Sciatic nerve (tissue), 2 donors: ENCODE measurements at regions not wholly inside any gene's neighbourhood (a gene's known extent, or its start where the extent isn't known, plus 50 kb on each side); places are given as distances from the start of the nearest gene placed in this dataset.

Source experiments
- ATAC-seq: fragments of 200-7000 bp; cut with Tn5 transposase; one replicate; pipeline ENCODE4 v1.9.1; 2020; ENCODE audit warnings: mild to moderate bottlenecking, moderate library complexity
- DNase-seq: peaks from one replicate; pipeline ENCODE4 v3.0.0-alpha.2; 2020; ENCODE audit warnings: low spot score
- intact Hi-C: fragments of 100-400 bp; cut with DNase I; formaldehyde crosslinking; loops from one replicate; pipeline ENCODE4 v1.14.2; 2022
- donor health status: DM: no; HTN: no; CAD: no.
- donor health status: DM: no; HTN: no; CAD: no.

DNA sequence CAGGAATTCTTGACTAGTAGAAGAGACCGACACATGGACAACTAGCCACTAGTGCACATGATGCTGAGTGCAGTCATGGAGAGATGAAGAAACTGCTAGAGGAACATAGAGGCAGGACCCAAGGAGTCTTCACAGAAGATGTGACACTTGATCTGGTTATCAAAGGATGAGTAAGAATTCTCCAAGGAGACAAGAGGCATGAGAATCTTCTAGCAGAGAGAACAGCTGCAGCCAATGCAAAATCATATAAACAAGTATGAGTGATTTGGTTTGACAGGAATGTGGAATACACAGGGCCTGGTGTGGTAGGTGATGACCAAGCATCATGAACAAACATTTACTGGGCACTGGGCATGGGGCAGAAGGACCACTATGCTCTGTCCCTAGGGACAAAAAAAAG is 140.9 kb upstream of the CTTNBP2NL start:
- intact Hi-C loops, result no loop called here
- no peak for DNase-seq
- ATAC-seq, result no peak

- ATAC-seq, result no peak
These were observed 139.6 kb upstream of the CTTNBP2NL start for GRCh38 chr1:112256411-112256810.

DNA sequence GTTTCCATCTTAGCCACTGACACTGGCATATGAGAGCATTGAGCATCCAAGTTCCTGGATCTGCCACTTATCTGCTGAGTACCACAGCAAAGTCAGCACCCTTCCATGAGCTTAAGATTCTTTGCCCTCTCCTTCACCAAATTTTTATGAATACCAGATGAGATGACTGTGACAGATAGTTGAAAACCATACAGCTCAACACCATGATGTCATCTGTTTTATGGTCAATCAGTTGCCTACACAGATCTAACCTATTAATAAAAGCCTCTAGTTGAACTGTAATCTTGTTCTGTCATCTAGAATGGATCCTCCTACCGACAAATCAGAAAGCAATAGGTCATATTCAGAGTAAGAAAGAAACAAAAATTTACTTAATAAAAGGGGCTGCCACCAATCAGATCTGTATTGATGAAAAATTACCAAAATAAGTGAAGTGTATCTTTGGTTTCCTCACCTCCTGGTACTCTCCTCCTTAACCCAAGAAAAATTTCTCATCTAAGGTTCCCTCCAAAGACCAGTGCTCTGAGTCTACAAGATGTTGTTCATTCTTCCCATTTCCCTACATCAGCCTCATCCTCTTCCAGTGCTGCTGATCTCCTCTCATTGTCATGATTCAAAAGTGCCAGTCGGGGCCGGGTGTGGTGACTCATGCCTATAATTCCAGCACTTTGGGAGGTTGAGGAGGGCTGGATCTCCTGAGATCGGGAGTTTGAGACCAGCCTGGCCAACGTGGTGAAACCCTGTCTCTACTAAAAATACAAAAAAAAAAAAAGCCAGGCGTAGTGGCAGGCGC is 138.8 kb upstream of the CTTNBP2NL start:
- intact Hi-C loops, result no loop called here
- ATAC-seq (no peak), DNase-seq (no peak)

More at GRCh38 chr1:112256411-112256810, 139.6 kb upstream of the CTTNBP2NL start:
- DNase-seq, result no peak
- intact Hi-C loops, result no loop called here

DNA sequence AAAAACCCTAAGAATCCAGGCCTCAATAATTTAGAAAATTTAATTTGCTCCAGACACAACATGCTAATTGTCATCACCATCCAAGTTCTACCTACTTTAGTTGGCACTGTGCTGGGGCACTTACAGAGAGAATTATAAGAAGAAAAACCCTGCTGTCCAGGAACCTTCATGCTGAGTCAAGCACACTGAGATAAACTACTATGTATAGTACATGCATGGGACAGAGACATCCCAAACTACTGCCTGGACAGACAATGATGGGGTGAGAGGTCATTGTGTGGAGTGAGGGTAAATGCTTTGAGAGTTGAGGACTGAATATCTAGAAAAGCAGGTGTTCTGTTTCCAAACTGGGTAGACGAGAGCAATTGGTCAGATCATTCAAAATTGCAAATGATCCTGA is 135.3 kb upstream of the CTTNBP2NL start:
- no peak for DNase-seq
- intact Hi-C loops, result no loop called here
- no peak for ATAC-seq

DNA sequence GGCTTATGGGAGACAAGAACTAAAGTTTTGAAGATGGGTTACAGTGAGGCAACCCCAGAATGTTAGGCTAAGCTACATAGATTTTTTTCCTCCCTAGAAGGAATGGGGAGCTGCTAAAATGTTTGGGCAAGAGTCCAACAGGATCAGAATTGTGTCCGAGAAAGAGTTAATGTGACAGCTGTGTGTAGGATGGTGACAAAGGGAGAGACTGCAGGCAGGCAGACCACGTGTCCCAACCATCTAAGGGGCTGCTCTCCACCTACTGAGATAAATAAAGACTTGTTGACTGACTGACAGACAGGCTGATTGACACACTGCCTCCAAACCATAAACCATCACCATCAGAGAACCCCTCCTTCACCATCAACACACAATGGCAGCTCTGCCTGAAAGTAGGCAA is 133.7 kb upstream of the CTTNBP2NL start:
- DNase-seq, result no peak
- ATAC-seq, result no peak
- intact Hi-C loops, result no loop called here

- ATAC-seq (no peak), DNase-seq (no peak)
- intact Hi-C loops, result no loop called here
These were observed 133.0 kb upstream of the CTTNBP2NL start for GRCh38 chr1:112263042-112263441.

- intact Hi-C loops, result no loop called here
- no peak for ATAC-seq
- DNase-seq, result no peak
These were observed 132.6 kb upstream of the CTTNBP2NL start for GRCh38 chr1:112263453-112263852.

DNA sequence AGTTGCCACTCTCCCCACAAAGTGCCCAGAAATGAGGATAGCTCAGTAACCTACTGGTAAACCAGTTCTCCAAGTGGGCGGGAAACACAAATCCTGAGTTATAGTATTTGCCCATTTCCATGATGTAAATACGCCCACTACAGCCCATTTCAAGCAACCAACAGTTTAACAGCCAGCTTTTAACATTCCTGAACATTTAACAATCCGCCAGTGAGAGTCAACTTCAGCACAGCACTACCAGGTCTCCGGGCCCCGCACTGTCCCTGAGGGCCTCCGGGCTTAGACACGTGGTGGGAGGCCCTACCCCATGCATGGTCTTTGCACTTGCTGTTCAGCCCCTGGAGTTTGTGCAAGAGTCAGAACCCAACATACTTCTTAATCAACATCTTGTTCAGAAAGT is 132.0 kb upstream of the CTTNBP2NL start:
- ATAC-seq, result peak; percentile 43
- intact Hi-C loops, result no loop called here
- no peak for DNase-seq

DNA sequence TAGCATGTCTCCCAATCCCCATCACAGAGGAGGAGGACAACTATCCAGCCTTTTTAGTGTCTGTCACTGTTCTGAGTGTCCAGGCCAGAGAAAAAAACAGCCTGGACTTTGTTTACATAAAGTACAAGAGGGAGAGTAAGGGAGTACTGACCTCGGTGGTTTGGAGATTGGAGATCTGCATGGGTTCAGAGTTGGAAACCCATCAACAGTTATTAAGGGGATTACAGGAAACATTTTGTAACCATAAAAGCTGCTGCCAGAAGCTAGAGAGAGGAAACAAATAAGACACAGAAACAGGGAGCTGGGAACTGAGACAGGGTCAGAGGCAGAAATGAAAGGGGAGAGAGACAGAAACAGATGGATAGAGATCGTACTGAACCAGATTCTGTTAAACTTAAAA is 131.5 kb upstream of the CTTNBP2NL start:
- ATAC-seq (peak; percentile 91), DNase-seq (no peak)
- intact Hi-C loops, result no loop called here

- no peak for ATAC-seq
- intact Hi-C loops, result no loop called here
- no peak for DNase-seq
These were observed 130.1 kb upstream of the CTTNBP2NL start for GRCh38 chr1:112265931-112266330.

DNA sequence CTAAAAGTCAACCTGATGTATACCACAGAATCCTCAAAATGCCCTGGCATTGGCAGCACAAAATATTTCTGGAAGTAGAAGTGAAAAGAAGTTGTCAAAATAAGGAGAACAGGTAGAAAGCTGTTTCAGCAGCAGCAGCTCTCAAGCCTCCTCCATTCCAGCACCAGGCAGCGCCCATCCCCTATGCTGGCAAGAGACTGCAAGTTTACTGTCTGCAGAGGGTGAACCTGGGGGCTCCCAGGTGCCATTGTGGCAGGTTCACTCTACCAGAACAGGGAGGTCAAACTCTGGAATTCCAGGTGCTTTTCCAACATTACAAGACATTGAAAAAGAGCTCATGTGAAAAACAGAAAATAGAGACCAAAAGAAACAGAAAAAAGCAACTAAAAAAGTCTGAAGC is 128.8 kb upstream of the CTTNBP2NL start:
- intact Hi-C loops, result no loop called here
- no peak for ATAC-seq
- no peak for DNase-seq

GRCh38 chr1:112267929-112268328 is 128.1 kb upstream of the CTTNBP2NL start:
- DNase-seq (no peak), ATAC-seq (peak; percentile 75)
- intact Hi-C loops, result no loop called here

DNA sequence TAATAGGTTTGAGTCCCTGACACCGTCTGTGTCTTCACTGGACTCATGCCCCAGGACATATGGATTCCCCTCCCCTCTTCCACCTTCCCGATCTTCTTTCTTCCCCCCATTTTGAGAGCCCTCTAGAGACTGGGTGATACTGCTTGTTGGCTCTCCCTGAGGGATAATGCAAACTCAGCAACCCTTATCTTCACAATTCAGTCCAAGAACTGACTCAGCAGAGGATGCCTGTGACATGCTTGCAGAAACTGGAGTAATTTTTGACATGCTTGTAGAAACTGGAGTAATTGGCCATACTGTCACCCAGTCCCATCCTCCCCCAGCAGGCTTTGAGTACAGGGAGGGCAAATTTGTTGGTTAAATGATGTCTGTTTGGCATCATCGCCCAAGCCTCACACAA is 127.6 kb upstream of the CTTNBP2NL start:
- ATAC-seq, result no peak
- DNase-seq, result no peak
- intact Hi-C loops, result no loop called here

DNA sequence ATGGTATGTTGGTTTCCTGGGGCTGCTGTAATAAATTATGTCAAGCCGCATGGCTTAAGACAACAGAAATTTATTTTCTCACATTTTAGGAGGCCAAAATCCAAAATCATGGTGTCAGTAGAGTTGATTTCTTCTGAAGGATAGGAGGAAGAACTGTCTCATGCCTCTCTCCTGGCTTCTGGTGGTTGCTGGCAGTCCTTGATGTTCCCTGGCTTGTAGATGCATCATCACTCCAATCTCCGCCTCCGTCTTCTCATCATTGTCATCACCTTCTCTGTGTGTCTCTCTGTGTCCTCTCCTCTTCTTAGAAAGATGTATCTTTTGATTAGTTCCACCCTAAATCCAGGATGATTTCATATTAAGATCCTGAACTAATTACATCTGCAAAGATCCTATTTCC is 124.7 kb upstream of the CTTNBP2NL start:
- intact Hi-C loops, result no loop called here
- ATAC-seq (no peak), DNase-seq (no peak)

- peak; percentile 53 for ATAC-seq
- intact Hi-C loops, result no loop called here
- no peak for DNase-seq
These were observed 123.8 kb upstream of the CTTNBP2NL start for GRCh38 chr1:112272101-112272772.

DNA sequence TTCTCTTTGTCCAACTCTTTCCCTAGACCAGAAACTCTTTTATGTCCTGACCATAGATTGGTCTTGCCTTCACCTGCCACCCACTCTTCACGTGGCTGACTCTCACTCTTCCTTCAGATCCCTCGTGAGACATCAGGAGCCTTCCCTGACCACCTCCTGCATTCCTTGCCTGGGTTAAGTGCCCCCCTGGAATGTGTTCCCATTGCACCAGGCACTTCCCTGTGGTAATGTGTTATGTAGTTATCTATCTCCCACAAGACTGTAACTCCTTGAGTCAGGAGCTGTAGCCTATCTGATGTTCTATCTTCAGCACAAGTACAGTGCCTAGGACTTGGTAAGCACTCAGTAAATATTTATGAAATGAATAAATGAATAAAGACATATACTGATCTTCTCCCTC is 111.2 kb upstream of the CTTNBP2NL start:
- intact Hi-C loops, result no loop called here
- DNase-seq (no peak), ATAC-seq (no peak)

DNA sequence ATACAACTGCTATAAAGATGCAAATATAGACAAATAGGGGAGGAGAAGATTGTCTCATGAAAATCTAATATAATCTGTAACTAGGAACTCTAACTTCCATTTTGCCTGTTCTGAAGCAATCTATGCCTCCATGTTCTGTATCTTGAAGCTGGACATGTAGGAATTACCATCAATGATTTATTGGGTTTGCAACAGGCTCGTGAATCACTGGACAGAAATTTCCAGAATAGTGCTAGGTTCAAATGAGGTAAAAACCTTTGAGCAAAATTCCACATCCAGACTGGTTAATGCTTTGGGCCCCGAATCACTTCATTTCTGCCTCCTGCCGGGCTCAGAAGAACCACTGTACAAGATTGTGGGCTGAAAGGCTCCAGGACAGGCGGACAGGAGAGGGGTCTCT is 110.7 kb upstream of the CTTNBP2NL start:
- no peak for DNase-seq
- intact Hi-C loops, result no loop called here
- ATAC-seq, result no peak

DNA sequence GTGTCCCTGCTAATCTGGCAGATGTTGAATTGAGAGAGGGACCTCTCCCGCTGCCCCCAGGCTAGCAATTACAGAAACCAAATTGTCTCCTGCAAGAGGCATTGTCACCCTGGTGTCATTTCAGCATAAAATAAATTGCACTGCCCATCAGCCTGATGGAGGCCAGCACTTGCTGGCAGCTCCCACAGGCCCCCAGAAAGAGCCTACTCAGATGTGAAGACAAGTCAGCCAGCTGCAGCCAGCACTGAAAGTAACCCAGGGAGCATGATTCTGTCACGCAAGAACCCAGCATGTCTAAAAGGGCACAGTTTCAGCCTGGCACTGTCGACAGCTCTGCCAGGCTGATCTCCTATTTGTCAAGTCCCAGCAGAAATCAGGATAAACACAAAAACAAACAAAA is 110.3 kb upstream of the CTTNBP2NL start:
- intact Hi-C loops, result no loop called here
- ATAC-seq (no peak), DNase-seq (no peak)

DNA sequence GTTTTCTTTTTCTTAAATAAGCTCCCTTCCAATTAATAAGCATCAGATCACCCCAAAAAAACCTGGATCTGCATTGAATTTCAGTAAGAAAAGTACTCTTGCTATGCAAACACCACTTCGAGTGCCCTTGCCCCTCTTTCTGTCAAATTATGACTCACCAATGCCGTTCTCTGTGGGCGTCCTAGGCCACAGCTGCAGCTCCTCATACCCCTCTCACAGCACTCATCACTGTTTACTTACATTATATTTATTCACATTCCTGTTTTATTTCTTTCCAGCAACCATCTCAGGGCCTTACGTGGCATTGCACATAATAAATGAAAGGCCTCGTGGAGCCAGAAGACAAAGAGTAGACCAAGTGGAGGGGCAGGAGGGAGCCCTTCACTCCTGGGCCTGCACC is 99.1 kb upstream of the CTTNBP2NL start:
- intact Hi-C loops, result no loop called here
- ATAC-seq, result no peak

GRCh38 chr1:112297536-112297935 is 98.5 kb upstream of the CTTNBP2NL start:
- intact Hi-C loops, result no loop called here
- DNase-seq, result no peak
- ATAC-seq, result no peak

More for the DNA sequence above, 99.1 kb upstream of the CTTNBP2NL start:
- no peak for DNase-seq

- no peak for DNase-seq
- intact Hi-C loops, result no loop called here
- ATAC-seq, result peak; percentile 55
These were observed 97.5 kb upstream of the CTTNBP2NL start for GRCh38 chr1:112298558-112298957.
